Right ventricle myocardium inferior (tissue), 1 donor: ENCODE measurements at regions not wholly inside any gene's neighbourhood (a gene's known extent, or its start where the extent isn't known, plus 50 kb on each side); places are given as distances from the start of the nearest gene placed in this dataset.

Experiments used
- ATAC-seq: fragments of 200-7000 bp; cut with Tn5 transposase; one replicate; pipeline ENCODE4 v1.9.1; 2020; ENCODE audit warnings: mild to moderate bottlenecking, moderate library complexity
- DNase-seq: peaks from one replicate; pipeline ENCODE4 v3.0.0; 2021; ENCODE audit errors: missing footprints
- intact Hi-C: fragments of 100-400 bp; cut with DNase I; formaldehyde crosslinking; loops from one replicate; pipeline ENCODE4 v1.11.0; 2022
- donor health status: DM: no; HTN: yes; CAD: no; lungs with severe emphysema.

- intact Hi-C loops, result no loop called here
- DNase-seq, result no peak
- no peak for ATAC-seq
Observed at GRCh38 chr1:87165177-87165576, 163.5 kb upstream of the LMO4 start.

- intact Hi-C loops, result no loop called here
- DNase-seq, result no peak
- peak; percentile 38 for ATAC-seq
Observed at GRCh38 chr1:87167157-87167789, 161.4 kb upstream of the LMO4 start.

GRCh38 chr1:87167848-87168525, 160.7 kb upstream of the LMO4 start:
- no peak for DNase-seq
- intact Hi-C loops, result no loop called here
- ATAC-seq, result no peak

GRCh38 chr1:87169263-87169910, 159.3 kb upstream of the LMO4 start:
- ATAC-seq (no peak), DNase-seq (no peak)
- intact Hi-C loops, result no loop called here

GRCh38 chr1:87170157-87170556, 158.5 kb upstream of the LMO4 start:
- intact Hi-C loops, result no loop called here
- ATAC-seq, result no peak
- no peak for DNase-seq

GRCh38 chr1:87170931-87171598, 157.6 kb upstream of the LMO4 start:
- intact Hi-C loops, result no loop called here
- ATAC-seq, result no peak

GRCh38 chr1:87173231-87173630, 155.4 kb upstream of the LMO4 start:
- no peak for DNase-seq
- intact Hi-C loops, result no loop called here
- no peak for ATAC-seq

More at GRCh38 chr1:87170931-87171598, 157.6 kb upstream of the LMO4 start:
- no peak for DNase-seq

- DNase-seq, result no peak
- no peak for ATAC-seq
- intact Hi-C loops, result no loop called here
Observed at GRCh38 chr1:87174724-87175245, 153.9 kb upstream of the LMO4 start.

GRCh38 chr1:87176087-87176486, 152.6 kb upstream of the LMO4 start:
- ATAC-seq (no peak), DNase-seq (no peak)
- intact Hi-C loops, result no loop called here

- ATAC-seq (no peak), DNase-seq (no peak)
- intact Hi-C loops, result no loop called here
Observed at GRCh38 chr1:87176514-87176913, 152.2 kb upstream of the LMO4 start.

- DNase-seq (no peak), ATAC-seq (no peak)
Observed at GRCh38 chr1:87178441-87178840, 150.2 kb upstream of the LMO4 start.

GRCh38 chr1:87179076-87179810, 149.4 kb upstream of the LMO4 start:
- intact Hi-C loops, result no loop called here
- no peak for ATAC-seq

More at GRCh38 chr1:87178441-87178840, 150.2 kb upstream of the LMO4 start:
- intact Hi-C loops, result no loop called here

GRCh38 chr1:87179851-87180519, 148.7 kb upstream of the LMO4 start:
- intact Hi-C loops, result no loop called here
- DNase-seq (no peak), ATAC-seq (no peak)

More at GRCh38 chr1:87179076-87179810, 149.4 kb upstream of the LMO4 start:
- no peak for DNase-seq

- intact Hi-C loops, result no loop called here
- ATAC-seq (peak; percentile 93), DNase-seq (peak; percentile 74)
Observed at GRCh38 chr1:87180682-87181081, 148.0 kb upstream of the LMO4 start.

- ATAC-seq, result no peak
- intact Hi-C loops, result no loop called here
- no peak for DNase-seq
Observed at GRCh38 chr1:87182611-87183010, 146.1 kb upstream of the LMO4 start.

- intact Hi-C loops, result no loop called here
- DNase-seq (no peak), ATAC-seq (no peak)
Observed at GRCh38 chr1:87185077-87185476, 143.6 kb upstream of the LMO4 start.

GRCh38 chr1:87186346-87186745, 142.3 kb upstream of the LMO4 start:
- DNase-seq (no peak), ATAC-seq (no peak)
- intact Hi-C loops, result no loop called here

GRCh38 chr1:87188640-87189039, 140.0 kb upstream of the LMO4 start:
- DNase-seq (no peak), ATAC-seq (no peak)
- intact Hi-C loops, result no loop called here
